ENCODE measurements at regions not wholly inside any gene's neighbourhood (a gene's known extent, or its start where the extent isn't known, plus 50 kb on each side); places are given as distances from the start of the nearest gene placed in this dataset.

DNA sequence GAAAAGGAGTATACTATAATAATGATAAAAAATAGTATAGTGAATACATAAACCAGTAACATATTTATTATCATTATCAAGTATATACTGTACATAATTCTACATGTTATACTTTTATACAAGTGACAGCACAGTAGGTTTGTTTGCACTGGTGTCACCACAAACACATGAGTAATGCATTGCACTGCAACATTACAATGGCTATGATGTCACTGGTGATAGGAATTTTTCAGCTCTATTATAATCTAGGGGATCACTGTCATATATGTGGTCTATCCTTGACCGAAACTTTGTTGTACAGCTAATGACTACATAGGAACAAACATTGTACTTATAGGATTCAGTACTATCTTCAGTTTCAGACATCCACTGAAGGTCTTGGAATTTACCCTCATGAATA lies 165.8 kb upstream of the SYT1 start:
- TF ChIP-seq ZNF670 (tag by site-specific recombination; IDR thresholded peaks at IDR 0.05; ENCODE audit: low read depth) (no peak), OVOL3 (tag by site-specific recombination; IDR thresholded peaks at IDR 0.05) (no peak), TRIM28 (IDR thresholded peaks at IDR 0.05; ENCODE audit: borderline replicate concordance, low read length) (no peak), GLIS2 (tag by site-specific recombination; IDR thresholded peaks at IDR 0.05) (no peak), ZNF521 (tag by site-specific recombination; IDR thresholded peaks at IDR 0.05) (no peak), ZNF555 (tag by site-specific recombination; conservative IDR thresholded peaks at IDR 0.05) (no peak), ZNF514 (tag by site-specific recombination; IDR thresholded peaks at IDR 0.05) (no peak), ZNF596 (tag by site-specific recombination; IDR thresholded peaks at IDR 0.05) (no peak), TCF7L2 (IDR thresholded peaks at IDR 0.05; ENCODE audit: borderline replicate concordance, low read depth, low read length) (no peak), ZNF558 (tag by site-specific recombination; IDR thresholded peaks at IDR 0.05) (no peak)
- TF ChIP-seq, protein P1, sequence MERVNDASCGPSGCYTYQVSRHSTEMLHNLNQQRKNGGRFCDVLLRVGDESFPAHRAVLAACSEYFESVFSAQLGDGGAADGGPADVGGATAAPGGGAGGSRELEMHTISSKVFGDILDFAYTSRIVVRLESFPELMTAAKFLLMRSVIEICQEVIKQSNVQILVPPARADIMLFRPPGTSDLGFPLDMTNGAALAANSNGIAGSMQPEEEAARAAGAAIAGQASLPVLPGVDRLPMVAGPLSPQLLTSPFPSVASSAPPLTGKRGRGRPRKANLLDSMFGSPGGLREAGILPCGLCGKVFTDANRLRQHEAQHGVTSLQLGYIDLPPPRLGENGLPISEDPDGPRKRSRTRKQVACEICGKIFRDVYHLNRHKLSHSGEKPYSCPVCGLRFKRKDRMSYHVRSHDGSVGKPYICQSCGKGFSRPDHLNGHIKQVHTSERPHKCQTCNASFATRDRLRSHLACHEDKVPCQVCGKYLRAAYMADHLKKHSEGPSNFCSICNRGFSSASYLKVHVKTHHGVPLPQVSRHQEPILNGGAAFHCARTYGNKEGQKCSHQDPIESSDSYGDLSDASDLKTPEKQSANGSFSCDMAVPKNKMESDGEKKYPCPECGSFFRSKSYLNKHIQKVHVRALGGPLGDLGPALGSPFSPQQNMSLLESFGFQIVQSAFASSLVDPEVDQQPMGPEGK (tag by site-specific recombination; IDR thresholded peaks at IDR 0.05): no peak
- no peaks in the 10 kb centered on the region for H3K9me3 ChIP-seq (ENCODE audit: control insufficient read depth, insufficient read depth, low read depth, low read length)
- ChIA-PET POLR2A (no interaction called here), CTCF (no interaction called here)
- H3K4me3 ChIP-seq (ENCODE audit: low read depth, low read length): no peak overlapping the region
- no peak overlapping the region for H3K27ac ChIP-seq (ENCODE audit: extremely low read depth, low read depth, low read length)
- H3K36me3 ChIP-seq (ENCODE audit: control insufficient read depth in 2 of 2, insufficient read depth in 1 of 2, low read length in 2 of 2): no peaks in the 10 kb centered on the region
- H3K4me1 ChIP-seq (ENCODE audit: control insufficient read depth, insufficient read depth, low read length): no peaks in the 10 kb centered on the region

- no peak overlapping the region for H3K27ac ChIP-seq (ENCODE audit: extremely low read depth, low read depth, low read length)
- H3K4me3 ChIP-seq (ENCODE audit: low read depth, low read length): no peak overlapping the region
- TF ChIP-seq, protein P2, sequence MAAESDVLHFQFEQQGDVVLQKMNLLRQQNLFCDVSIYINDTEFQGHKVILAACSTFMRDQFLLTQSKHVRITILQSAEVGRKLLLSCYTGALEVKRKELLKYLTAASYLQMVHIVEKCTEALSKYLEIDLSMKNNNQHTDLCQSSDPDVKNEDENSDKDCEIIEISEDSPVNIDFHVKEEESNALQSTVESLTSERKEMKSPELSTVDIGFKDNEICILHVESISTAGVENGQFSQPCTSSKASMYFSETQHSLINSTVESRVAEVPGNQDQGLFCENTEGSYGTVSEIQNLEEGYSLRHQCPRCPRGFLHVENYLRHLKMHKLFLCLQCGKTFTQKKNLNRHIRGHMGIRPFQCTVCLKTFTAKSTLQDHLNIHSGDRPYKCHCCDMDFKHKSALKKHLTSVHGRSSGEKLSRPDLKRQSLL (tag by site-specific recombination; IDR thresholded peaks at IDR 0.05): no peak
- TF ChIP-seq ZNF221 (tag by site-specific recombination; IDR thresholded peaks at IDR 0.05; ENCODE audit: borderline replicate concordance) (no peak), ZBTB17 (tag by site-specific recombination; IDR thresholded peaks at IDR 0.05) (no peak), ZBTB8A (tag by site-specific recombination; IDR thresholded peaks at IDR 0.05) (no peak), ZNF133 (tag by site-specific recombination; IDR thresholded peaks at IDR 0.05) (no peak), OVOL3 (tag by site-specific recombination; IDR thresholded peaks at IDR 0.05) (no peak), ZNF140 (tag by site-specific recombination; IDR thresholded peaks at IDR 0.05) (no peak), ZNF311 (tag by site-specific recombination; IDR thresholded peaks at IDR 0.05; ENCODE audit: borderline replicate concordance) (no peak)
- POLR2A ChIA-PET: no interaction called here
- CTCF ChIA-PET: no interaction called here
- no peaks in the 10 kb centered on the region for H3K4me1 ChIP-seq (ENCODE audit: control insufficient read depth, insufficient read depth, low read length)
- no peaks in the 10 kb centered on the region for H3K36me3 ChIP-seq (ENCODE audit: control insufficient read depth in 2 of 2, insufficient read depth in 1 of 2, low read length in 2 of 2)
- H3K9me3 ChIP-seq (ENCODE audit: control insufficient read depth, insufficient read depth, low read depth, low read length): no peaks in the 10 kb centered on the region
These were observed 164.0 kb upstream of the SYT1 start for GRCh38 chr12:78700565-78700964.

GRCh38 chr12:78703820-78704525 lies 160.6 kb upstream of the SYT1 start:
- POLR2A ChIA-PET: no interaction called here
- Histone ChIP-seq H3K9me3 (ENCODE audit: control insufficient read depth, insufficient read depth, low read depth, low read length) (no peaks in the 10 kb centered on the region), H3K27ac (ENCODE audit: extremely low read depth, low read depth, low read length) (no peak overlapping the region), H3K4me3 (ENCODE audit: low read depth, low read length) (no peak overlapping the region), H3K36me3 (ENCODE audit: control insufficient read depth in 2 of 2, insufficient read depth in 1 of 2, low read length in 2 of 2) (no peaks in the 10 kb centered on the region), H3K4me1 (ENCODE audit: control insufficient read depth, insufficient read depth, low read length) (no peaks in the 10 kb centered on the region)
- CTCF ChIA-PET: no interaction called here
- TF ChIP-seq ZNF596 (tag by site-specific recombination; IDR thresholded peaks at IDR 0.05) (no peak), ZNF280D (tag by site-specific recombination; IDR thresholded peaks at IDR 0.05) (no peak), ZNF514 (tag by site-specific recombination; IDR thresholded peaks at IDR 0.05) (no peak), ZNF324 (tag by site-specific recombination; IDR thresholded peaks at IDR 0.05) (no peak), ZNF518A (tag by site-specific recombination; conservative IDR thresholded peaks at IDR 0.05; ENCODE audit: low read depth) (no peak)

Measured in HEK293 (cell line).